Keratinocyte (primary cell): ENCODE measurements at regions not wholly inside any gene's neighbourhood (a gene's known extent, or its start where the extent isn't known, plus 50 kb on each side); places are given as distances from the start of the nearest gene placed in this dataset.

ENCODE experiments used
- EZH2 ChIP-seq: IDR thresholded peaks from one replicate; pipeline ENCODE4 v1.6.1; 2012; ENCODE audit warnings: inconsistent platforms, mild to moderate bottlenecking, low read length, moderate library complexity
- TF ChIP-seq, protein P1 (sequence below), 3 experiments: IDR thresholded peaks in 1 of 3; conservative IDR thresholded peaks in 1 of 3; optimal IDR thresholded peaks in 1 of 3; 2 replicates in 2 of 3; 3 replicates in 1 of 3; pipeline versions ENCODE3 to v1.5.1; 2011; ENCODE audit warnings: low read length in 3 of 3, mild to moderate bottlenecking in 3 of 3, moderate library complexity in 2 of 3, control low read depth in 1 of 3, inconsistent platforms in 1 of 3; ENCODE audit not compliant: insufficient read depth in 2 of 3; ENCODE audit errors: extremely low read depth in 1 of 3

DNA sequence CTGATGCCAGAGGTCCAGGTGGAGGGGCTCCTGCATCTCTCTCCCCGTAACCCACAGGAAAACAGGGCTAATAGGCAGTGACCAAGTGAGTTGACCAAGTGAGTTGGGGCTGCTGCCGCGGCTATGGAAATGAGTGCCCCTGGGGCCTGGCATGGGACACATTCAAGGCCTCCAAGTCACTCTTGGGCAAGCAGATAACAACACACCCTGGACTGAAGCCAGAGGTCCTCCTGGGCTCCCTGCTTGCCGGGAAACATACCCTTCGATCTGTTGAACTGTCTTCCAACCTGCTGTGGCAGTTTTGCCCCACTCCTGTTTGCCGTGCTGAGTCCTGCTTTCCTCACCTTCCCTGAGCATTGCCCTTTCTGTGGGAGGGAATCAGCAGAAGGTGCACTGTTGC lies 89.2 kb downstream of the LIPG start:
- TF ChIP-seq, protein P1, sequence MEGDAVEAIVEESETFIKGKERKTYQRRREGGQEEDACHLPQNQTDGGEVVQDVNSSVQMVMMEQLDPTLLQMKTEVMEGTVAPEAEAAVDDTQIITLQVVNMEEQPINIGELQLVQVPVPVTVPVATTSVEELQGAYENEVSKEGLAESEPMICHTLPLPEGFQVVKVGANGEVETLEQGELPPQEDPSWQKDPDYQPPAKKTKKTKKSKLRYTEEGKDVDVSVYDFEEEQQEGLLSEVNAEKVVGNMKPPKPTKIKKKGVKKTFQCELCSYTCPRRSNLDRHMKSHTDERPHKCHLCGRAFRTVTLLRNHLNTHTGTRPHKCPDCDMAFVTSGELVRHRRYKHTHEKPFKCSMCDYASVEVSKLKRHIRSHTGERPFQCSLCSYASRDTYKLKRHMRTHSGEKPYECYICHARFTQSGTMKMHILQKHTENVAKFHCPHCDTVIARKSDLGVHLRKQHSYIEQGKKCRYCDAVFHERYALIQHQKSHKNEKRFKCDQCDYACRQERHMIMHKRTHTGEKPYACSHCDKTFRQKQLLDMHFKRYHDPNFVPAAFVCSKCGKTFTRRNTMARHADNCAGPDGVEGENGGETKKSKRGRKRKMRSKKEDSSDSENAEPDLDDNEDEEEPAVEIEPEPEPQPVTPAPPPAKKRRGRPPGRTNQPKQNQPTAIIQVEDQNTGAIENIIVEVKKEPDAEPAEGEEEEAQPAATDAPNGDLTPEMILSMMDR (optimal IDR thresholded peaks at IDR 0.05 in 1 of 3, IDR thresholded peaks at IDR 0.05 in 1 of 3, conservative IDR thresholded peaks at IDR 0.05 in 1 of 3; ENCODE audit: extremely low read depth in 1 of 3, insufficient read depth in 2 of 3, low read length in 3 of 3): no peak
- TF ChIP-seq EZH2: no peak
